ENCODE measurements at regions not wholly inside any gene's neighbourhood (a gene's known extent, or its start where the extent isn't known, plus 50 kb on each side); places are given as distances from the start of the nearest gene placed in this dataset.

DNA sequence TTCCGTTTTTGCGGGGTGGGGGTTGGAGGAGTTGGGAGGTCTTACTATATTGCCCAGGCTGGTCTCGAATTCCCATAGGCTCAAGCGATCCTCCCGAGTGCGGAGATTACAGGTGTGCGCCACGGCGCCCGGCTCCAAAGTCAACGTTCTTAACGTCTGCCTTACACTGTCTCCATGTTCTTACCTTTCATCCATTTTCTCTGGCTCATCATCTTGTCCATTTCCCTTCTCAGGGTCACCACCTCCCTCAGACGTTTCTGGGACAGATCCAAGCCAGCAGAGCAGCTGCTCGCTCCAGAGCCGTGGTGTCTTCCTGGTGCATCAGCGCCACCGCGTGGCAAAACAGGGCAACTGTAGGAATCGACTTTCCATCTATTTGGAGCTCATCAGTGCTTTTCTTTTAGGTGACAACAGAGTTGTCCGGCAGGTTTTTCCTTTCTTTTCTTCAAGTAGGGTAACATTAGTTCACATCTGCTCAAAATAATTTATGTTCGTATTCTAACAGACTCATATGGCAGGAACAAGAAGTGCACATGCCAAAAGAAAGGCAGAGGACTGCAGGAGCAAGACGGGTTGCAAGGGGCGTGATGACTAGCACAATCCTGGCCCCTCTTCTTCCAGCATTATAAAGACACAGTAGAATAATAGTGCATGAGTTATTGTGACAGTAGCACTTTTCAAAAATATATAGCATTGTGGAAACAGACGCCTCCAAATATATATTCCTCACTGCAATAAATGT lies 103.1 kb upstream of the ABCC4 start:
- no peak overlapping the region for H2BK20ac ChIP-seq (ENCODE audit: low read length)
- 11% methylated on average over 24 of the region's 24 CpGs; no CpG with 5 or more reads in 1 of the 2 experiments for WGBS, 2 experiments (ENCODE audit: extremely low coverage in 1 of 2, insufficient coverage in 1 of 2, insufficient read length in 1 of 2, insufficient replicate concordance in 2 of 2, low coverage in 1 of 2, low lambda C conversion rate in 2 of 2, missing lambda C conversion rate in 1 of 2)
- no peaks in the 10 kb centered on the region for H4K20me1 ChIP-seq (replicated peaks in 1 of 2; ENCODE audit: control insufficient read depth in 1 of 2, insufficient read depth in 2 of 2, low read length in 2 of 2)
- H3K56ac ChIP-seq (replicated peaks; ENCODE audit: insufficient read length, low read depth, low read length), result no peak overlapping the region
- peak; percentile 74 to 92 for DNase-seq (ENCODE audit: low read depth in 1 of 2, low spot score in 2 of 2)
- peak overlapping the region in 2 of 4 experiments; percentile 26 to 34; a peak in 1 of 7 replicates for H3K9ac ChIP-seq (replicated peaks in 1 of 4; ENCODE audit: extremely low read depth in 1 of 4, low read depth in 3 of 4, low read length in 3 of 4)
- H4K91ac ChIP-seq (replicated peaks; ENCODE audit: insufficient read length, low read length), result no peak overlapping the region
- H3K79me2 ChIP-seq (ENCODE audit: control insufficient read depth in 1 of 2, insufficient read depth in 2 of 2, low read length in 2 of 2), result no peaks in the 10 kb centered on the region
- H3K79me1 ChIP-seq (ENCODE audit: low read depth, low read length), result no peaks in the 10 kb centered on the region
- H3K18ac ChIP-seq (ENCODE audit: extremely low read depth, low read length), result 0 out of 2 replicates have a peak overlapping the region, but pooled peaks have one; percentile 2
- no peak overlapping the region for H4K5ac ChIP-seq (ENCODE audit: insufficient read length, low read depth, low read length)
- H3K23me2 ChIP-seq (ENCODE audit: low read depth, low read length), result peaks cover 3% of the 10 kb centered on the region
- CTCF ChIA-PET (ENCODE audit: partially characterized antibody), result interaction anchor here (0.6 to 13.4 kb wide), 60 partner anchors 9 to 841 kb away, joined by 3 to 336 read pairs (median 4); partner anchors contain the start of gene ABCC4
- H3K4me3 ChIP-seq (ENCODE audit: extremely low read depth in 1 of 4, insufficient read depth in 2 of 4, low read depth in 3 of 4, low read length in 4 of 4), result peak overlapping the region; percentile 47 to 74 (median 68)
- FAIRE-seq, result peak; percentile 88
- no peak overlapping the region for H2BK5ac ChIP-seq (ENCODE audit: low read depth, low read length)
- H3K36me3 ChIP-seq (ENCODE audit: control insufficient read depth in 2 of 4, insufficient read depth in 4 of 4, low read length in 3 of 4), result no peaks in the 10 kb centered on the region
- H3K4me2 ChIP-seq (ENCODE audit: insufficient read depth in 1 of 2, low read depth in 2 of 2, low read length in 2 of 2), result peak overlapping the region; percentile 65 to 89
- no peak overlapping the region for H2BK120ac ChIP-seq (replicated peaks; ENCODE audit: low read depth, low read length)
- H3K9me3 ChIP-seq (ENCODE audit: insufficient read depth in 2 of 2, low read depth in 1 of 2, low read length in 1 of 2), result no peaks in the 10 kb centered on the region
- H3K4ac ChIP-seq (replicated peaks; ENCODE audit: insufficient read length, low read depth, low read length), result no peak overlapping the region
- peaks cover 2 to 3% (median 3%) of the 10 kb centered on the region in 4 experiments; a peak in 3 of 7 replicates for H3K4me1 ChIP-seq (replicated peaks in 1 of 4; ENCODE audit: control insufficient read depth in 3 of 4, insufficient read depth in 4 of 4, low read length in 3 of 4)
- H4K8ac ChIP-seq (ENCODE audit: extremely low read depth, insufficient read depth, low read length), result no peak overlapping the region
- H2AK5ac ChIP-seq (ENCODE audit: low read depth, low read length), result no peak overlapping the region
- peak overlapping the region; percentile 95 for H2AFZ ChIP-seq (ENCODE audit: low read length)
- no peak overlapping the region for H2BK12ac ChIP-seq (ENCODE audit: low read depth, low read length)
- no peak overlapping the region for H2BK15ac ChIP-seq (ENCODE audit: low read length)
- POLR2A ChIA-PET (ENCODE audit: partially characterized antibody), result interaction anchor here (0.6 to 2.4 kb wide), 6 partner anchors 10 to 743 kb away, joined by 3 to 14 read pairs (median 4); partner anchors contain the start of gene ABCC4
- H3K27me3 ChIP-seq (replicated peaks in 1 of 4; ENCODE audit: control insufficient read depth in 3 of 4, extremely low read depth in 1 of 4, insufficient read depth in 3 of 4, low read length in 3 of 4), result 0 out of 7 replicates have a peak, but pooled peaks cover 0 to 2% (median 0%) of the 10 kb centered on the region in 4 experiments
- H3K27ac ChIP-seq (ENCODE audit: low read depth, low read length), result no peak overlapping the region
- no peak overlapping the region for H3K23ac ChIP-seq (ENCODE audit: insufficient read length)
- H3K14ac ChIP-seq (ENCODE audit: insufficient read length), result no peak overlapping the region
- TF ChIP-seq CBX8 (IDR thresholded peaks at IDR 0.05; ENCODE audit: borderline replicate concordance, low read depth, low read length), result no peak
- TF ChIP-seq SP4 (IDR thresholded peaks at IDR 0.05; ENCODE audit: low read length), result 0 out of 2 replicates have a peak, but pooled peaks have one; percentile 22
- TF ChIP-seq TCF12 (IDR thresholded peaks at IDR 0.05; ENCODE audit: low read depth, low read length), result no peak
- no peak for TF ChIP-seq ZNF274 (IDR thresholded peaks at IDR 0.05; ENCODE audit: borderline replicate concordance, extremely low read depth, low read length)
- TF ChIP-seq CEBPB (IDR thresholded peaks at IDR 0.05; ENCODE audit: low read depth, low read length), result no peak
- TF ChIP-seq RXRA (IDR thresholded peaks at IDR 0.05; ENCODE audit: insufficient read depth, low read depth, low read length), result no peak
- TF ChIP-seq SIRT6 (IDR thresholded peaks at IDR 0.05; ENCODE audit: low read length), result no peak
- 0 out of 2 replicates have a peak, but pooled peaks have one; percentile 11 for TF ChIP-seq CREB1 (IDR thresholded peaks at IDR 0.05)
- no peak for TF ChIP-seq POU5F1 (IDR thresholded peaks at IDR 0.05; ENCODE audit: low read depth, low read length)
- no peak for TF ChIP-seq POLR2A (IDR thresholded peaks at IDR 0.05; ENCODE audit: control extremely low read depth in 1 of 2, low read depth in 2 of 2, low read length in 2 of 2)
- no peak for TF ChIP-seq SIX5 (IDR thresholded peaks at IDR 0.05; ENCODE audit: low read depth, low read length)
- TF ChIP-seq CTBP2 (IDR thresholded peaks at IDR 0.05; ENCODE audit: borderline replicate concordance, insufficient read depth, insufficient read length, low read length), result no peak
- TF ChIP-seq BCL11A (IDR thresholded peaks at IDR 0.05; ENCODE audit: low read depth in 2 of 2, low read length in 2 of 2), result no peak
- TF ChIP-seq SP2 (IDR thresholded peaks at IDR 0.05; ENCODE audit: low read length), result no peak

Measured in H1 (cell line).